Stomach (tissue), 4 donors: ENCODE measurements at regions not wholly inside any gene's neighbourhood (a gene's known extent, or its start where the extent isn't known, plus 50 kb on each side); places are given as distances from the start of the nearest gene placed in this dataset.

ENCODE experiments used
- CTCF ChIP-seq, 7 experiments: fragments of 450-650 bp in 4 of 7; fragments of 200-600 bp in 3 of 7; sonication (generic) in 3 of 7; IDR thresholded peaks; one replicate each; pipeline ENCODE4 v1.5.1; 2016 to 2019; ENCODE audit warnings: antibody characterized with exemption in 7 of 7, control low read depth in 2 of 7, mild to moderate bottlenecking in 1 of 7
- EP300 ChIP-seq: sonication (generic); formaldehyde crosslinking; IDR thresholded peaks from one replicate; pipeline ENCODE4 v1.6.1; 2017; ENCODE audit warnings: antibody characterized with exemption
- POLR2A ChIP-seq, 4 donors: fragments of 450-650 bp; IDR thresholded peaks; one replicate each; pipeline ENCODE4 v1.6.1; 2016; ENCODE audit warnings: antibody characterized with exemption in 4 of 4, control low read depth in 2 of 4, mild to moderate bottlenecking in 1 of 4, moderate library complexity in 1 of 4
- POLR2AphosphoS5 ChIP-seq, 3 donors: sonication (generic); formaldehyde crosslinking; IDR thresholded peaks; one replicate each; pipeline ENCODE4 v1.6.1; 2016; ENCODE audit warnings: antibody characterized with exemption in 3 of 3

- TF ChIP-seq CTCF (IDR thresholded peaks at IDR 0.05) = no peak
- TF ChIP-seq POLR2A (IDR thresholded peaks at IDR 0.05) = no peak
- TF ChIP-seq POLR2AphosphoS5 (IDR thresholded peaks at IDR 0.05) = no peak
- TF ChIP-seq EP300 = no peak
These were observed 386.1 kb downstream of the C12orf75 start for GRCh38 chr12:105716621-105717020.
